GM12865 (cell line): ENCODE measurements at regions not wholly inside any gene's neighbourhood (a gene's known extent, or its start where the extent isn't known, plus 50 kb on each side); places are given as distances from the start of the nearest gene placed in this dataset.

Experiments used
- DNase-seq: peaks from one replicate; pipeline ENCODE4 v3.0.0; 2010; ENCODE audit warnings: low read depth
- H3K4me3 ChIP-seq: 2 replicates; pipeline ENCODE4 v1.5.1; 2011; ENCODE audit warnings: mild to moderate bottlenecking, low read depth, low read length, control low read depth
- CTCF ChIP-seq: IDR thresholded peaks from 2 replicates; pipeline ENCODE4 v1.5.1; 2011; ENCODE audit warnings: low read length, control low read depth, low read depth, inconsistent platforms; ENCODE audit not compliant: insufficient read depth; ENCODE audit errors: missing control alignments

GRCh38 chr12:126512916-126513913 is 1448.0 kb downstream of the AACS start:
- TF ChIP-seq CTCF, result no peak
- H3K4me3 ChIP-seq, result no peak overlapping the region
- DNase-seq, result no peak

- TF ChIP-seq CTCF, result no peak
- no peak overlapping the region for H3K4me3 ChIP-seq
- no peak for DNase-seq
Observed at GRCh38 chr12:126518596-126519200, 1453.5 kb downstream of the AACS start.

GRCh38 chr12:126519833-126520232 is 1454.6 kb downstream of the AACS start:
- H3K4me3 ChIP-seq, result no peak overlapping the region
- TF ChIP-seq CTCF, result no peak
- DNase-seq, result no peak

- H3K4me3 ChIP-seq, result no peak overlapping the region
- no peak for TF ChIP-seq CTCF
- DNase-seq, result no peak
Observed at GRCh38 chr12:126523891-126524290, 1458.7 kb downstream of the AACS start.

GRCh38 chr12:126534495-126534894 is 1469.3 kb downstream of the AACS start:
- no peak overlapping the region for H3K4me3 ChIP-seq
- no peak for DNase-seq
- no peak for TF ChIP-seq CTCF

GRCh38 chr12:126534942-126535341 is 1469.7 kb downstream of the AACS start:
- no peak for DNase-seq
- no peak for TF ChIP-seq CTCF
- H3K4me3 ChIP-seq, result no peak overlapping the region
